GM12891 (cell line): ENCODE measurements at regions not wholly inside any gene's neighbourhood (a gene's known extent, or its start where the extent isn't known, plus 50 kb on each side); places are given as distances from the start of the nearest gene placed in this dataset.
"Not testable (repeated sequence)": the region's sequence is repeated elsewhere in the genome, so short reads cannot be mapped to it uniquely, and the experiment has no call there.

ENCODE experiments used
- DNase-seq: peaks from one replicate; pipeline ENCODE4 v3.0.0; 2011; ENCODE audit warnings: low spot score; ENCODE audit not compliant: insufficient read length
- FAIRE-seq: peaks from 2 replicates; lab custom pipeline; 2011; peaks lifted over from hg19 to GRCh38; lab: Jason Lieb, UNC
- PAX5 ChIP-seq: IDR thresholded peaks from 2 replicates; pipeline ENCODE4 v1.6.1; 2011; ENCODE audit warnings: low read length, moderate library complexity, mild to moderate bottlenecking; ENCODE audit not compliant: insufficient read depth, severe bottlenecking
- POLR2A ChIP-seq: IDR thresholded peaks from 2 replicates; pipeline ENCODE4 v1.6.1; 2011; ENCODE audit warnings: low read depth, low read length, control low read depth
- POLR2AphosphoS5 ChIP-seq: IDR thresholded peaks from 2 replicates; pipeline ENCODE4 v1.6.1; 2011; ENCODE audit warnings: low read depth, low read length, control low read depth
- POU2F2 ChIP-seq: IDR thresholded peaks from 2 replicates; pipeline ENCODE4 v1.6.1; 2011; ENCODE audit warnings: low read depth, mild to moderate bottlenecking, control low read depth, low read length, moderate library complexity
- SPI1 ChIP-seq: IDR thresholded peaks from 2 replicates; pipeline ENCODE4 v1.6.1; 2011; ENCODE audit warnings: low read depth, low read length, control low read depth
- TAF1 ChIP-seq: IDR thresholded peaks from 2 replicates; pipeline ENCODE4 v1.6.1; 2011; ENCODE audit warnings: low read depth, low read length, control low read depth

- DNase-seq, result no peak
- FAIRE-seq, result no peak
- no peak for TF ChIP-seq TAF1
- no peak for TF ChIP-seq POLR2AphosphoS5
- TF ChIP-seq SPI1, result no peak
- no peak for TF ChIP-seq PAX5
- TF ChIP-seq POU2F2, result no peak
- no peak for TF ChIP-seq POLR2A
Observed at GRCh38 chr4:160567634-160568033, 1464.8 kb downstream of the RAPGEF2 start.

GRCh38 chr4:160570271-160570670 is 1467.4 kb downstream of the RAPGEF2 start:
- FAIRE-seq (no peak), DNase-seq (no peak)
- TF ChIP-seq SPI1 (no peak), POU2F2 (no peak), PAX5 (no peak), TAF1 (no peak), POLR2AphosphoS5 (no peak), POLR2A (no peak)

- not testable (repeated sequence) for DNase-seq, FAIRE-seq
Observed at GRCh38 chr4:160574272-160574671, 1471.4 kb downstream of the RAPGEF2 start.

GRCh38 chr4:160580581-160580980 is 1477.7 kb downstream of the RAPGEF2 start:
- FAIRE-seq (no peak), DNase-seq (no peak)
- TF ChIP-seq SPI1, result no peak
- TF ChIP-seq POU2F2, result no peak
- TF ChIP-seq POLR2AphosphoS5, result no peak

- no peak for DNase-seq
- TF ChIP-seq POU2F2, result no peak
- no peak for FAIRE-seq
Observed at GRCh38 chr4:160592258-160592657, 1489.4 kb downstream of the RAPGEF2 start.

GRCh38 chr4:160595646-160596045 is 1492.8 kb downstream of the RAPGEF2 start:
- TF ChIP-seq POLR2A (no peak), POLR2AphosphoS5 (no peak), TAF1 (no peak), PAX5 (no peak), POU2F2 (no peak), SPI1 (no peak)
- DNase-seq, result no peak
- FAIRE-seq, result no peak

GRCh38 chr4:160604541-160604940 is 1501.7 kb downstream of the RAPGEF2 start:
- TF ChIP-seq SPI1 (no peak), PAX5 (no peak)
- FAIRE-seq, result no peak

GRCh38 chr4:160611181-160611580 is 1508.3 kb downstream of the RAPGEF2 start:
- no peak for TF ChIP-seq POLR2A
- no peak for TF ChIP-seq SPI1
- no peak for TF ChIP-seq POU2F2
- TF ChIP-seq PAX5, result no peak
- no peak for TF ChIP-seq POLR2AphosphoS5
- no peak for TF ChIP-seq TAF1
- FAIRE-seq, result no peak
- DNase-seq, result no peak

More at GRCh38 chr4:160604541-160604940, 1501.7 kb downstream of the RAPGEF2 start:
- DNase-seq, result no peak

GRCh38 chr4:160631044-160631443 is 1528.2 kb downstream of the RAPGEF2 start:
- TF ChIP-seq TAF1 (no peak), PAX5 (no peak), SPI1 (no peak), POU2F2 (no peak), POLR2A (no peak), POLR2AphosphoS5 (no peak)
- DNase-seq (no peak), FAIRE-seq (no peak)

GRCh38 chr4:160652790-160653189 is 1511.0 kb downstream of the FSTL5 start:
- DNase-seq (no peak), FAIRE-seq (no peak)
- no peak for TF ChIP-seq SPI1
- TF ChIP-seq POLR2A, result no peak
- TF ChIP-seq TAF1, result no peak
- no peak for TF ChIP-seq POLR2AphosphoS5
- TF ChIP-seq POU2F2, result no peak
- TF ChIP-seq PAX5, result no peak

GRCh38 chr4:160675550-160675949 is 1488.2 kb downstream of the FSTL5 start:
- FAIRE-seq (no peak), DNase-seq (no peak)
- TF ChIP-seq POLR2A (no peak), TAF1 (no peak), PAX5 (no peak), POLR2AphosphoS5 (no peak), SPI1 (no peak), POU2F2 (no peak)

GRCh38 chr4:160685729-160686128 is 1478.1 kb downstream of the FSTL5 start:
- FAIRE-seq (no peak), DNase-seq (no peak)
- TF ChIP-seq POU2F2, result no peak
- TF ChIP-seq TAF1, result no peak
- TF ChIP-seq POLR2A, result no peak
- no peak for TF ChIP-seq PAX5
- no peak for TF ChIP-seq POLR2AphosphoS5
- TF ChIP-seq SPI1, result no peak
